ENCODE measurements at regions not wholly inside any gene's neighbourhood (a gene's known extent, or its start where the extent isn't known, plus 50 kb on each side); places are given as distances from the start of the nearest gene placed in this dataset.

- DNase-seq (ENCODE audit: insufficient read length, low spot score, missing footprints), result peak; percentile 87
- no peaks in the 10 kb centered on the region for H3K79me2 ChIP-seq (ENCODE audit: insufficient read depth, low read length)
- H4K20me1 ChIP-seq (ENCODE audit: insufficient read depth, low read length), result no peaks in the 10 kb centered on the region
- no peak overlapping the region for H3K4me3 ChIP-seq (ENCODE audit: insufficient read depth, low read length)
- H3K27ac ChIP-seq (ENCODE audit: low read depth, low read length), result peak overlapping the region; percentile 28
- H3K36me3 ChIP-seq (ENCODE audit: insufficient read depth, low read length), result no peaks in the 10 kb centered on the region
- no peak overlapping the region for H3K4me2 ChIP-seq (ENCODE audit: insufficient read depth, low read length)
- H3K9me3 ChIP-seq (ENCODE audit: low read depth, low read length), result no peaks in the 10 kb centered on the region
- no peak overlapping the region for H2AFZ ChIP-seq (ENCODE audit: low read length)
- no peak for TF ChIP-seq CTCF (IDR thresholded peaks at IDR 0.05; ENCODE audit: extremely low read depth, low read depth, low read length)
- no peaks in the 10 kb centered on the region for H3K27me3 ChIP-seq (ENCODE audit: insufficient read depth, low read length)
- no peaks in the 10 kb centered on the region for H3K4me1 ChIP-seq (ENCODE audit: insufficient read depth, low read length)
Measured at GRCh38 chr2:102915128-102915527, 153.3 kb downstream of the TMEM182 start.

GRCh38 chr2:102922321-102922720 is 160.5 kb downstream of the TMEM182 start:
- Histone ChIP-seq H2AFZ (ENCODE audit: low read length) (no peak overlapping the region), H3K79me2 (ENCODE audit: insufficient read depth, low read length) (no peaks in the 10 kb centered on the region), H3K4me1 (ENCODE audit: insufficient read depth, low read length) (no peaks in the 10 kb centered on the region), H4K20me1 (ENCODE audit: insufficient read depth, low read length) (no peaks in the 10 kb centered on the region), H3K36me3 (ENCODE audit: insufficient read depth, low read length) (no peaks in the 10 kb centered on the region), H3K9me3 (ENCODE audit: low read depth, low read length) (no peaks in the 10 kb centered on the region), H3K4me2 (ENCODE audit: insufficient read depth, low read length) (no peak overlapping the region), H3K27me3 (ENCODE audit: insufficient read depth, low read length) (no peaks in the 10 kb centered on the region), H3K27ac (ENCODE audit: low read depth, low read length) (no peak overlapping the region), H3K4me3 (ENCODE audit: insufficient read depth, low read length) (no peak overlapping the region)
- no peak for DNase-seq (ENCODE audit: insufficient read length, low spot score, missing footprints)
- no peak for TF ChIP-seq CTCF (IDR thresholded peaks at IDR 0.05; ENCODE audit: extremely low read depth, low read depth, low read length)

GRCh38 chr2:102925003-102925402 is 163.2 kb downstream of the TMEM182 start:
- Histone ChIP-seq H3K4me1 (ENCODE audit: insufficient read depth, low read length) (no peaks in the 10 kb centered on the region), H3K9me3 (ENCODE audit: low read depth, low read length) (no peaks in the 10 kb centered on the region), H3K79me2 (ENCODE audit: insufficient read depth, low read length) (no peaks in the 10 kb centered on the region), H2AFZ (ENCODE audit: low read length) (no peak overlapping the region), H3K4me2 (ENCODE audit: insufficient read depth, low read length) (no peak overlapping the region), H3K36me3 (ENCODE audit: insufficient read depth, low read length) (no peaks in the 10 kb centered on the region), H3K27ac (ENCODE audit: low read depth, low read length) (no peak overlapping the region), H3K27me3 (ENCODE audit: insufficient read depth, low read length) (no peaks in the 10 kb centered on the region), H3K4me3 (ENCODE audit: insufficient read depth, low read length) (no peak overlapping the region), H4K20me1 (ENCODE audit: insufficient read depth, low read length) (no peaks in the 10 kb centered on the region)
- DNase-seq (ENCODE audit: insufficient read length, low spot score, missing footprints), result no peak
- no peak for TF ChIP-seq CTCF (IDR thresholded peaks at IDR 0.05; ENCODE audit: extremely low read depth, low read depth, low read length)

- no peak for DNase-seq (ENCODE audit: insufficient read length, low spot score, missing footprints)
- H4K20me1 ChIP-seq (ENCODE audit: insufficient read depth, low read length), result no peaks in the 10 kb centered on the region
- H2AFZ ChIP-seq (ENCODE audit: low read length), result no peak overlapping the region
- no peak for TF ChIP-seq CTCF (IDR thresholded peaks at IDR 0.05; ENCODE audit: extremely low read depth, low read depth, low read length)
- H3K27me3 ChIP-seq (ENCODE audit: insufficient read depth, low read length), result peaks cover 2% of the 10 kb centered on the region
- no peaks in the 10 kb centered on the region for H3K9me3 ChIP-seq (ENCODE audit: low read depth, low read length)
- H3K4me1 ChIP-seq (ENCODE audit: insufficient read depth, low read length), result no peaks in the 10 kb centered on the region
- no peaks in the 10 kb centered on the region for H3K79me2 ChIP-seq (ENCODE audit: insufficient read depth, low read length)
- no peak overlapping the region for H3K27ac ChIP-seq (ENCODE audit: low read depth, low read length)
- H3K36me3 ChIP-seq (ENCODE audit: insufficient read depth, low read length), result no peaks in the 10 kb centered on the region
- no peak overlapping the region for H3K4me2 ChIP-seq (ENCODE audit: insufficient read depth, low read length)
- H3K4me3 ChIP-seq (ENCODE audit: insufficient read depth, low read length), result no peak overlapping the region
Measured at GRCh38 chr2:102927854-102928267, 166.0 kb downstream of the TMEM182 start.
